CD4-positive, alpha-beta T cell (primary cell): ENCODE measurements at regions not wholly inside any gene's neighbourhood (a gene's known extent, or its start where the extent isn't known, plus 50 kb on each side); places are given as distances from the start of the nearest gene placed in this dataset.

Experiments used
- ATAC-seq: fragments of 200-7000 bp; cut with Tn5 transposase; one replicate; pipeline ENCODE4 v1.10.0; 2022; ENCODE audit warnings: mild to moderate bottlenecking; ENCODE audit not compliant: poor library complexity
- CTCF ChIA-PET: fragments of 350-600 bp; sonication (Branson Sonifier 250); formaldehyde crosslinking; loops from one replicate; lab custom pipeline; 2021; ENCODE audit warnings: antibody characterized with exemption, inconsistent platforms; lab: Charles Lee
- POLR2A ChIA-PET: fragments of 350-600 bp; sonication (Branson Sonifier 250); formaldehyde crosslinking; loops from one replicate; lab custom pipeline; 2021; ENCODE audit warnings: antibody characterized with exemption, inconsistent platforms; lab: Charles Lee
- DNase-seq, 14 experiments: peaks; one replicate each; pipeline ENCODE4 v3.0.0-alpha.2; 2013 to 2020; ENCODE audit warnings: mixed read lengths in 2 of 14
- H3K27ac ChIP-seq, 2 donors: one replicate each; pipeline versions ENCODE4 v1.5.1 to v1.7.0; 2013; ENCODE audit warnings: low read length in 2 of 2, low read depth in 1 of 2, mild to moderate bottlenecking in 1 of 2
- H3K27me3 ChIP-seq, 2 experiments: 1 replicate in 1 of 2; 2 replicates in 1 of 2; pipeline versions ENCODE4 v1.6.1 to v1.7.0; 2013; ENCODE audit warnings: low read length in 2 of 2, control low read depth in 1 of 2, mild to moderate bottlenecking in 1 of 2, moderate library complexity in 1 of 2; ENCODE audit not compliant: insufficient read depth in 2 of 2, control insufficient read depth in 1 of 2
- H3K36me3 ChIP-seq: one replicate; pipeline ENCODE4 v1.6.1; 2013; ENCODE audit warnings: low read length, control low read depth; ENCODE audit not compliant: insufficient read depth
- H3K4me1 ChIP-seq: one replicate; pipeline ENCODE4 v1.6.1; 2013; ENCODE audit warnings: low read length, control low read depth; ENCODE audit not compliant: insufficient read depth
- H3K4me3 ChIP-seq: one replicate; pipeline ENCODE4 v1.5.1; 2013; ENCODE audit warnings: mild to moderate bottlenecking, low read length, moderate library complexity
- H3K9me3 ChIP-seq, 2 experiments: 1 replicate in 1 of 2; 2 replicates in 1 of 2; pipeline versions ENCODE4 v1.6.1 to v1.7.0; 2013; ENCODE audit warnings: low read length in 2 of 2, mild to moderate bottlenecking in 2 of 2, control low read depth in 1 of 2, moderate library complexity in 1 of 2; ENCODE audit not compliant: control insufficient read depth in 1 of 2, insufficient read depth in 1 of 2
- H3K27ac Mint-ChIP-seq: one replicate; pipeline ENCODE4 v1.8.0; 2020; ENCODE audit warnings: mixed read lengths
- H3K27me3 Mint-ChIP-seq: one replicate; pipeline ENCODE4 v1.8.0; 2021; ENCODE audit warnings: mixed read lengths
- H3K36me3 Mint-ChIP-seq: one replicate; pipeline ENCODE4 v1.8.0; 2021; ENCODE audit warnings: low read depth, mixed read lengths
- H3K4me1 Mint-ChIP-seq: one replicate; pipeline ENCODE4 v1.8.0; 2021; ENCODE audit warnings: low read depth, mixed read lengths
- H3K4me3 Mint-ChIP-seq: one replicate; pipeline ENCODE4 v1.8.0; 2020; ENCODE audit warnings: mild to moderate bottlenecking, mixed read lengths
- H3K9me3 Mint-ChIP-seq: one replicate; pipeline ENCODE4 v1.8.0; 2020; ENCODE audit warnings: mixed read lengths
- CTCF ChIP-seq: fragments of 200-600 bp; IDR thresholded peaks from one replicate; pipeline ENCODE4 v1.8.0; 2022; ENCODE audit warnings: antibody characterized with exemption, mild to moderate bottlenecking
- intact Hi-C, 2 experiments: fragments of 100-400 bp; cut with DNase I in 1 of 2; cut with micrococcal nuclease in 1 of 2; formaldehyde crosslinking; loops; one replicate each; pipeline versions ENCODE4 v1.15.1 to v1.9.0; 2023 to 2025; cut with DNase I, micrococcal nuclease

- no peak for TF ChIP-seq CTCF
- Histone ChIP-seq H3K9me3 (no peaks in the 10 kb centered on the region), H3K27me3 (no peaks in the 10 kb centered on the region), H3K4me3 (no peak overlapping the region), H3K27ac (no peak overlapping the region), H3K36me3 (no peaks in the 10 kb centered on the region), H3K4me1 (no peaks in the 10 kb centered on the region)
- ChIA-PET CTCF (no interaction called here), POLR2A (no interaction called here)
- intact Hi-C loops: no loop called here
- no peaks in the 10 kb centered on the region for H3K9me3 Mint-ChIP-seq
- DNase-seq (no peak), ATAC-seq (no peak)
- H3K27me3 Mint-ChIP-seq: peaks cover 11% of the 10 kb centered on the region
- H3K4me3 Mint-ChIP-seq: no peak overlapping the region
- H3K36me3 Mint-ChIP-seq: no peaks in the 10 kb centered on the region
- H3K27ac Mint-ChIP-seq: no peak overlapping the region
- H3K4me1 Mint-ChIP-seq: no peaks in the 10 kb centered on the region
Observed at GRCh38 chr7:22581099-22581498, 81.1 kb upstream of the STEAP1B start.

- CTCF ChIA-PET: no interaction called here
- Histone ChIP-seq H3K36me3 (no peaks in the 10 kb centered on the region), H3K27me3 (no peaks in the 10 kb centered on the region), H3K9me3 (no peaks in the 10 kb centered on the region), H3K4me3 (no peak overlapping the region), H3K4me1 (no peaks in the 10 kb centered on the region), H3K27ac (no peak overlapping the region)
- Mint-ChIP-seq H3K27ac (no peak overlapping the region), H3K9me3 (no peaks in the 10 kb centered on the region), H3K4me1 (no peaks in the 10 kb centered on the region), H3K36me3 (no peaks in the 10 kb centered on the region), H3K27me3 (peaks cover 16% of the 10 kb centered on the region), H3K4me3 (no peak overlapping the region)
- DNase-seq (no peak), ATAC-seq (no peak)
- POLR2A ChIA-PET: no interaction called here
- TF ChIP-seq CTCF: no peak
- intact Hi-C loops: loop anchor here in 1 of 2 experiments (5.0 kb wide), 1 partner anchor 142 kb away; no protein-coding TSS in a partner anchor
Observed at GRCh38 chr7:22579961-22580360, 80.0 kb upstream of the STEAP1B start.

GRCh38 chr7:22578007-22578733 lies 78.2 kb upstream of the STEAP1B start:
- Histone ChIP-seq H3K4me3 (no peak overlapping the region), H3K36me3 (no peaks in the 10 kb centered on the region), H3K9me3 (no peaks in the 10 kb centered on the region), H3K27me3 (peaks cover 0 to 3% of the 10 kb centered on the region in 2 experiments), H3K27ac (no peak overlapping the region), H3K4me1 (no peaks in the 10 kb centered on the region)
- intact Hi-C loops: loop anchor here in 1 of 2 experiments (5.0 kb wide), 1 partner anchor 144 kb away; no protein-coding TSS in a partner anchor
- no peaks in the 10 kb centered on the region for H3K36me3 Mint-ChIP-seq
- H3K9me3 Mint-ChIP-seq: no peaks in the 10 kb centered on the region
- peaks cover 20% of the 10 kb centered on the region for H3K27me3 Mint-ChIP-seq
- no peak for TF ChIP-seq CTCF
- CTCF ChIA-PET: no interaction called here
- no peaks in the 10 kb centered on the region for H3K4me1 Mint-ChIP-seq
- no peak overlapping the region for H3K27ac Mint-ChIP-seq
- H3K4me3 Mint-ChIP-seq: no peak overlapping the region
- ATAC-seq: no peak
- DNase-seq: no peak
- POLR2A ChIA-PET: no interaction called here
